Activated T-cell treated with anti-CD3 and anti-CD28 coated beads, Interleukin-2, amount 50 U/mL, for 48 hours (primary cell): ENCODE measurements at regions not wholly inside any gene's neighbourhood (a gene's known extent, or its start where the extent isn't known, plus 50 kb on each side); places are given as distances from the start of the nearest gene placed in this dataset.

ENCODE experiments used
- DNase-seq, 2 experiments: peaks; one replicate each; pipeline ENCODE4 v3.0.0-alpha.2; 2020

DNA sequence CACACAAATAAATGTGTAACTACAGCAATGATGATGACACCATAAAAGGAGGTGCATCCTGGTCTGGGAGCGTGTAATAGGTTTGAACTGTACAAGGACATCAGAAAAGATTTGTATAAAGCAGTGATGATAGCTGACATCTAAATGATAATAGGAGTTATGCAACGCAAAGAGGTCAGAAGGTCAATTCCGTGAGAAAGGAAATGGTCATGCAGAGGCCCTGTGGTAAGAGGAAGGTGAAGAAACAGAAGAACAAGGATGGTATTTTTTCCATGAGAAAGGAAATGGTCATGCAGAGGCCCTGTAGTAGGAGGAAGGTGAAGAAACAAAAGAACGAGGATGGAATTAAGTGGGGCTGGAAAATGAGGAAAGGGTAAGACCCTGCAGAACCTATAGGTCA, 106.7 kb upstream of the TMPO start:
- DNase-seq, result no peak

DNA sequence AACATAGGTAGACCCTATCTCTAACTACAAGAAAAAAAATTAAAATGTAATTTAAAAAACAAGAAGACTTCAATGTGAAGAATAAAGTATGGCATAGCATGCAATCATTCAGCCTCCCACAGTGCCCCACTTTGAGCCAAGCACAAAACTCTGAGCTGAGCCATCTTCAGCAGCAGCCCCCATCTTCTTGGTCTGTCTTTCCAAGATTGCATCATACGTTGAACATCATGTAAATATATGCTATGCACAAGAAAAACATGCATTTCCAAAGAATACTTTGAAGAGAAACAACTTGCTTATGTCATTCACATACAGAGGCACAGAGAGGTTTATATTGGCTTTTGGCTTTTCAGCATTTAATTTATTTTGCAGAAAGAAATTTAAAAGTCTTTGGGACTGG, 105.8 kb upstream of the TMPO start:
- DNase-seq, result no peak

DNA sequence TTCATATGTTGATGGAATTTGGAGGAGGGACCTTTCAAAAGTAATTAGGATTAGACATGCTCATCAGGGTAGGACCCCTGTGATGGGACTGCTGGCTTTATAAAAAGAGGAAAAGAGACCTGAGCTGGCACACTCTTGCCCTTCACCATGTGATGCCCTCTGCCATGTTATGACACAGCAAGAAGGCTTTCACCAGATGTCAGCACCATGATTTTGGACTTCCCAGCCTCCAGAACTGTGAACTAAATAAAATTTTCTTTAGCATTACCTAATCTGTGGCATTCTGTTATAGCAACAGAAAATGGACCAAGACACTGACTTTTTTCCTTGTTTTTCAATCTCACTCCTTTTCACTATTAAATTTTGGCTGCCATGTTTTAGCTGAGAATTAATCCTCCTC, 105.0 kb upstream of the TMPO start:
- DNase-seq, result no peak

DNA sequence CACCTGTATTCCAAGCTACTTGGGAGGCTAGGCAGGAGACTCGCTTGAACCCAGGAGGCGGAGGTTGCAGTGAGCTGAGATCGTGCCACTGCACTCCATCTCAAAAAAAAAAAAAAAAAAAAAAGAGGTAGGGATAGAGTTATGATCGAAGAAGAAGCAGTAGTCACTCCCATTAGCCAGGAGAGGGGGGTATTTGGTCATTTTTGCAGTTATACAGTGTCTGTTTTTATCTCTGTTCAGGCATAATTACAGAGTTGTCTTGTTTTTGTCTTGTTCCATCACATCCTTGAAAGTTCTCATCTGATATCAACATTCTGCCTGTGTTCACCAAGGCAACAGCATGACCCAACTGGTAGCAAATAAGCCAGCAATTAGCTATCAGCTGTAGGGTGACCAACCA, 98.5 kb upstream of the TMPO start:
- no peak for DNase-seq

DNA sequence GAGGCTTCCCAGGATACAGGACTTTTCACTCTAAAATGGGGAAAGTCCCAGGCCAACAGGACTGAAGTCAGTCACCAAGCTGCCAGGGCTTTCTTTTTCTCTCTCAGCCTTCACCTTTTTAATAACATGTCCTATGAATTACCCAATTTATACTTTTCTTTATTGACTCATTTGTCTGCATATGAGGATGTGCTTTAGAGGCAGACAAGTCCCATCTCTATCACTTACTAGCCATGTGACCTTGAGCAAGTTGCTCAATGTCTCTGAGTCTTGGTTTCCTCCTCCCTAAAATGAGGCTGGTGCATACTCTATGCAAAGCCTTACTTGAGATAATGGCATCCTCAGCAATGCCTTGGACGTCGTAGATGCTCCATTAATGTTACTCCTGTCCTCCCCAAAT, 98.1 kb upstream of the TMPO start:
- no peak for DNase-seq

DNA sequence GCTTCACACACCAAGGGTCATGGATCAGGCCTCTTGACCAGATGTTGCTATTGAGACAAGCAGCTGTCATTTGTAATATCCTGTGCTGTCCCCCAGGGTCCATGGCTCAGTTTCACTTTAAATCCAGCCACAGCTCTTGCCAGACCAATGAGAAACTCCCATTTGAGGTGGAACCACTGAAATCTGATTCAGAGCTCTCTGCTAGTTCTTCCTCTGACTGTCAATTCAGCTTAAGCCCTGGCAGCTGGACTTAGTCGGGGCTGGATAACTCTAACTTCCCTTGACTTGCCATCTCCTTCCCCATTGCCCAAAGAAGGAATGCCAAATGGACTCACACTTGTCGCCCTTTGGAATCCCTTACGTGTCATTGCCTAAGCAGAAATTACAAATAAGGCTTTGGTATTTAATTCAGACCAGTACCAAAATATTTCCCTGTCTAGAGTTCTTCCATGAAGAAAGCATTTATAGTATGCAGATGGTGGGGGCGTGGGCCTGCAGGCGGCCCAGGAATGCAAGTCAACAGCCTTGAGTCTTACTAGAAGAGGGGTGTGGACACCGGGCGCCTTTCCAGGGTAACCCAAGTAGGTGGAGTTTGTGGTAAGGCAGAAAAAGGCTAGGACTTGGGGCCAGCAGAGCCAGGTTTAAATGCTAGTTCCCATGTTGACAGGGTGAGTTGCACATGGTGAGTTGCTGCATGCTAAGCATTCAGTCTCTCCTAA, 96.9 kb upstream of the TMPO start:
- DNase-seq, result no peak

DNA sequence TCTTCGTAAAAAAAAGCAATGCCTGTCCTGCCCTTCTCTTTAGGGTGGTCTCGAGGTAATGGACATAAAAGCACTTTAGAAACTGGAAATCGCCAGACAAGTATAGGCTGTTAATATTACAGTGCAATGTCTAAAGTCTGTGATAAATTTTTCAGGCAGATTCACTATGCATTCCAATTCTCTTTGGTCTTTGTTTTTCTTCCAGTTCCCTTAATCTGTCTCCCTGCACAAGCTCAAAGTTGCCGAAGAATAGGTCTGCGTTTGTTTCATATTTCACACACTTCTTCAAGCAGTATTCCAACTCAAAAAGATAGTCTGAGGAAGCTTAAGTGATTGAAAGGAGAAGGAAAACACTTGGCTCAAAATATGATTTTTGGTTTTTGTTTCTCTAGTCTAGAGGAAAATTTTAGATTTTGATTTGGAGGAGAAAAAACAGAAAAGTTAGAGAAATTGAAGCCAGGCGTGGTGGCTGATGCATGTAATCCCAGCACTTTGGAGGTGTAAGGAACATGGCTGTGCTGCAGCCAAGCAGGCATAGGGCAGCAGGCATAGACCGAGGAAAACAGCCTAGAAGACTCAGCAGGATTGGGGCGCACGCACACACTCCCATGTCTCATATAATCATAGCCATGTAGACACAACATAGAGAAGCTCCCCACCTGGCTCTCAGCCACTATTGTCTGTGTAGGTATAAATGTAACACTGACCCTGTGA, 96.2 kb upstream of the TMPO start:
- DNase-seq, result no peak

DNA sequence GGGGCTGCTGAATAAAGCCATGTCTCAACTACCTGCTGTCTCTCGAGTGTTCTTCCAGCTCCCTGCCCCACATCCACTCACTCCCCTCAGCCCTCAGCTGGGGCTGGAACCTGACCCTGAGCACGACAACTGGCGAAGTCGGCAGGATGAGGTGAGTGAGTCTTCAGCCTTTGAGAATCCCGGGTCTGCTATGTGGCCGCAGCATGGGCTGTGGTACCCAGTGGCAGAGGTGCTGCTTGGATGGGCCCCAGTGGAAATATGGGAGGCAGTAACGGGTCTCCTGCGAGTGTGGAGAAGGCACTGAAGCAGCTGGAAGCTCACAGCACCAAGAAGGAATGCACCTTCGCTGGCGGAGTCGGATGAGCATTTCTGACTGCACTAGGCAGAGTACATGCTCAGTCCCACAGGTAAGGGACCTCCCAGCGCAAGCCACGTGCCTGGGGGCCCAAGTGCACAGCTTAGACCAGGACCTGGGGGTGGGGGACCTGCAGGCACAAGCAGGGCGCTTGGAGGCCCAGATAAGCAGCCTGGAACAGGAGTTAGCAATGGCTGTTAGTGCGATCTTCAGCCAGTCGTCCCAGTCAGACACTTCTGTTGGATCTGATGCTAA, 95.5 kb upstream of the TMPO start:
- no peak for DNase-seq

DNA sequence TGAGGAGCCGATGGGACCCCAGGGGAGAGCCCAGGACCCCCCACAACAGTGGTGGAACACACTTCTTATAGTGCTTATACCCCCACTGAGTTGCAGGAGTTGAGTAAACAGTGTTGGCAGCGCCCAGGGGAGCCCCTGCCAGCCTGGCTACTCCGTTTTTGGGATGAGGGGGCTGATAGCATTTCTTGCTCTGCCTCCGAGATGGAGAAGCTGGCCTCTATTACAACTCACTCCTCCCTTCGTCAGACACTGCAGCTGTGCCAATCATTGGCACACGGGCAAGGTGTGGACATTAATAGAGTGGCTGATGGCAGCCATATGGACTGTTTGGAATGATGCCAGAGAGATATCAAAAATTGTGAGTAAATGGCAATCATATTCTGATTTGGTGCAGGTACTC, 94.9 kb upstream of the TMPO start:
- DNase-seq, result no peak

DNA sequence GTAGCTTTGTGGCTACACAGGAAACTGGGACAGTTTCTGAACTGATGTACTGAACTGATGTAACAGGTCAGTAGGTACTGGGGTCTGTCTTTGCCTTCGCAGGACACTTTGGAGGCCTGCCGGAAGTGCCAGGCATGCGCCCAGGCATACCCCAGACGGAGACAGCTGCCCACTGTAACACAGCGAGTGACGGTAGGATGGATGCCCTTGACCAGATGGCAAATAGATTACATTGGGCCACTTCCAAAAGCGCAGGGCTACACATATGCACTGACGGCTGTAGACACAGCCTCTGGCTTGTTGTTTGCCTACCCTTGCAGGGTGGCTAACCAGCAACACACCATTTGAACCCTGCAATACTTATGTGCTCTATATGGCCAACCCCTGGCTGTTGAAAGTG, 94.1 kb upstream of the TMPO start:
- no peak for DNase-seq

DNA sequence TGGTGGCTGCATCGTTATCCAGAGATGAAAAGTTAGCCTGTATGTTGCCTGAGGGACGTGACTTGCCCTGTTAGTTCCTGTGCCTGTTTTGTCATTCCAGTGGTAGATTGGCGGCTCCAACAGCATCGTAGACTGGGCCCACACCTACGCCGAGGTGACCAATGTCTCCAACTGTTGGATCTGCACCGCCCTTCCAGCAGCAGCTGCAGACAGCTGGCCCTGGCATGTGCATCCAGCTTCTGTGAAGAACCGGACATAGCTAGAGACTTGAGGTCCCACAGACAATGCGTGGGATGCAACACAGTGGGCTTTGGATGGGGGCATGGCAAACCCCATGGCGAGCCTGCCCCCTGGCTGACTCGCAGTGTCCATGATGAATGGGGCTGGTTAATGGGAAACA, 93.0 kb upstream of the TMPO start:
- DNase-seq, result no peak

DNA sequence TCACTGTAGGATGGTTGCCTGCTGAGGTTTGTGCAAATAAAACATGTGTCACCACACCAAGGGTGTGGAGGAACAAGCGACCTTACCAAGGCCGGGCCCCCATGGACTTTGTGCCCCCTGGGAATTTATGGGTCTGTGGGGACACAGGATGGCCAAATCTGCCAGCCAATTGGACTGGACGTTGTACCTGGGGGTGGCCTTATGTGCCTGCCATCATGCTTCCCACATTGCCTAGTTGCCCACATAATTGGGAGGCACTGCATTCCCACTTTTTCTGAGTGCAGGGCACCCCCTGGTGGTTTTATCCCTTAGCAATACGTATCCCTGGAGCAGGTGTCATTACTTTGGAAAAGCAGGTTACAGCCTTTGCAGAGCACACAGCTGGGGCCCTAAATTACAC, 92.6 kb upstream of the TMPO start:
- DNase-seq, result no peak

DNA sequence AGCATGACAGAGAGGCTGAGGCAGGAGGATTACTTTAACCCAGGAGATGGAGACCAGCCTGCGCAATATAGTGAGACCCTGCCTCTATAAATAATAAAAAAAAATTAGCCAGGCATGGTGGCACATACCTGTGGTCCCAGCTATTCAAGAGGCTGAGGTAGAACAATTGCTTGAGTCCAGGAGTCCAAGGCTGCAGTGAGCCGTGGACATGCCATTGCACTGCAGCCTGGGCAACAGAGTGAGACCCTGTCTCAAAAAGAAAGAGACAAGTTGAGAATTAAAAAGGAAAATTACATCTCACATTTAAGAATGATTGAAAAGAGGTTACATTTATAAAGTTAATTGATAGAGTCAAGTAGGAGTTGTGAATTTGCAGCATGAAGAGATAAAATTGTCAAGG, 91.4 kb upstream of the TMPO start:
- DNase-seq, result no peak

DNA sequence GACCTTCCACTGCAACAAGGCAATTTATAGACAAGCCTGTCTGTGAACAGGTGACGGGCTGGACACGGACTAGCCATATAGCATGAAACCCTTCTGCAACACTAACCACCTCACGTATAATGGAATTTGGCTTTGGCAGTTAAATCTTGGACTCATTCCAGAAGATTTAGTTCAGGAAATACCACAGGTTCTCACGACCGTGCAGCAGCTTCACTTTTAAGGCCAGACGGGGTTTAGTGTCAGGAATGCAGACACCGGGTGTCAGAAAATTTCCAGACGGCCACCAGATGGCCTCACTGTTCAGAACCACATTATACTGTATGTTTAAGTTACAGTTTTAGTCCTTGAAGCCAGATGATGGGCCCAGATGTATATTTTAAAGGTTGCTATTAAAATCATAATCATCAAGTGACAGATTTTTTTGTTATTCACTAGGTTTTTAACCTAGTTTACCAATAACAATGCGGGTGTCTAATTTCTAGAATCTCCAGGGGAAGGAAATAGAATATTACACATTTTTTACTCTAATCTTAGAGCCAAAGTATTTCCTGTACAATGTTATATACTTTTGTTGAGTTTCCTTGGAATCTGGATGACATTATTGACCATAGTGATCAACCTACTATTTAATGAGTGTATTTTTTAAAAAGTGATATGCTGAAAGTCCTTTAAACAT, 90.5 kb upstream of the TMPO start:
- peak; percentile 66 to 68 for DNase-seq

DNA sequence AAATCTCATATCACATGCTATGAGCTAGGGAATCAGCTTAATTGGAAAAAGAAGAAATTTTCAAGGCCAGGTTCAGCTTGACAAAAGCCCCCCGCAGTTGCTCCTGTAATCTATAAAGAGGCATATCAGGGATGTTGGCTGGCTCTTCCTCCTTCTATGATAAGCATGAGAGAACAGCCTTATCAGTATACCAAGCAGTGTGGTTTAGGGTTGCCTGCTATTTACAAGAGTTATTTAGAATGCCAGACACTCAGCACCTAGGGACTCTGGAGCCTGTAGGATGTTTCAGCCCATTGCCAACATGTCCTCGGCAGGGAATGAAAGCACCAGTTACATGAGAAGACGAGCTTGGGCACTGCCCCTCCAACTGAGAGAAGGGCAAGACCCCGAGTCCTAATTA, 89.5 kb upstream of the TMPO start:
- no peak for DNase-seq

DNA sequence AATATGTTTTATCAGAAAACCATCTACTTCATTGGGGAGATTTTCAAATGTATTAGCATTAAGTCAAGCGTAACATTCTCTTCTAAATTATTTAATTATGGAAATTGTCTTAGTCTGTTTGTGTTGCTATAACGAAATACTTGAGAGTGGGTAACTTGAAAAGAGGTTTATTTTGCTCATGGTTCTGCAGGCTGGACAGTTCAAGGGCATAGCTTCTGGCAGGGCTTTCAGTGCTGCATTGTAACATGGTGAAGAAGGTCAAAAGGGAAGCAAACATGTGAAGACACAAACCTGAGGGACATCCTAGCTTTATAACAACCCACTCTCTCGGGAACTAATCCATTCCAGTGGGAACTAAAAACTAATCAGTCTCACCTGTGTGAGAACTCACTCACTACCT, 84.3 kb upstream of the TMPO start:
- no peak for DNase-seq

DNA sequence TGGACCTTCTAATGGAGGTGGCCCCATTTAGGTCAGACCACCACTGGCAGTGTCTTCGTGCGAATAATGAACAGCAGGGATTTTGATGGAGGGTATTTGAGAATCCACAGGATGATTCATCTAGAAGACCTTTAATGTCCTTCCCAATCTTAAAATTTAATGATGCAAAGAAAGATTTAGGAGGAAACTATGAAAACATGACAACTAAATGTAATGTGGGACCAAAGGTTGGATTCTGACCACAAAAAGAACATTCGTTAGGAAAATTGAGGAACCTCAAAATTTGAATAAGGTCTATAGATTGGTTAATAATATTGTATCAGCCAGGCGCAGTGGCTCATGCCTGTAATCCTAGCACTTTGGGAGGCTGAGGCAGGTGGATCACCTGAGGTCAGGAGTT, 78.2 kb upstream of the TMPO start:
- no peak for DNase-seq

DNA sequence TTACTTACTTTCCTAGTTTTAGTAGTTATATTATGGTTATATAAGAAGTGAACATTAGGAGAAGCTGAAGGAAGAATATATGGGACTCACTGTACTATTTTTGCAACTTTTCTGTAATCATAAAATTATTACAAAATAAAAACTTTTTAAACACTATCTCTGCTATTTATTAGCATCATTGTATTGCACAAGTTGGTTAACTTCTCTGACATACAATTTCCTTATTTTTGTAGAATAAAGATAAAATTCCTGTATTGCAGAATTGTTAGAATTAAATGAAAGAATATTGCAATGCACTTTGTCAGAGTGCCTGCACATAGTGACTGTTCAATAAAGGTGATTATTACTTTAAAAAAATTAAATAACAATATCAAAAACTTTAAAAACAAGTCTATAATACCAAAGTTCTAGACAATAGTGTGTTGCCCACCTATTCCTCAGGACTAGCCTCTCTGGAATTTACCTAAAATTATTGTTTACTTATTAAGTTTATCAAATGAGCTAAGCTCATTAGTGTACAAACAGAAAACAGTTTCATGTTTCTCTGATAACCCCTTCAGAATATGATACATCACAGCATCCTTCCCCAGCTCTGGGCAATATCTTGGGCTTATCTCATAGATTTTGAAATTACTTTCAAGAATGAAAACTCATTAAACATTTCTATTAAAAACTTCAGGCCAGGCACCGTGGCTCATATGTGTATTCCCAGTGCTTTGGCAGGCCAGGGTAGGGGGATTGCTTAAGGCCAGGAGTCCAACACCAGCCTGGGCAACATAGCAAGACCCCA, 77.4 kb upstream of the TMPO start:
- DNase-seq, result no peak

DNA sequence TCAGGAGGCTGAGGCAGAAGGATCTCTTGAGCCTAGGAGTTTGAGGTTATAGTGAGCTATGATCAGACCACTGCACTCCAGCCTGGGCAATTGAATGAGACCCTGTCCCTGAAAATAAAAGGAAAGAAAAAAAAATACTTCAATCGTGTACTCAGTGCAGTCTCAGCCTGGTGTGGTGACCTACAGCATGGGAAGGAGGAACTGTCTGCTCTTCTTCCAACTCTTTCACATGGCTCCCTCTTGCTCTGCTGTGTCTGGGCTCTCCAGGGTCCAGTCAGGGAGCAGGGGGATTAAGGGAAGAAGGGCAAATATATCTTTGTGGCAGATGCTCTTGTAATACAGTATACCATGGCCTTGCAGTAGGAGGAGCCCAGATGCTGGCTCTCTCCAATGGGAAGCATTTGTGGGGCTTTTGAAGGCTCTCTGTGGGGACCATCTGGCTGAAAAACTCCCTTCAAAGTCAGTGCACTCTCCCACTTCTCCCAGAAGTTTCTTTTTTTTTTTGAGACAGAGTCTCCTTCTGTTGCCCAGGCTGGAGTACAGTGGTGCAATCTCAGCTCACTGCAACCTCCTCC, 76.6 kb upstream of the TMPO start:
- no peak for DNase-seq

DNA sequence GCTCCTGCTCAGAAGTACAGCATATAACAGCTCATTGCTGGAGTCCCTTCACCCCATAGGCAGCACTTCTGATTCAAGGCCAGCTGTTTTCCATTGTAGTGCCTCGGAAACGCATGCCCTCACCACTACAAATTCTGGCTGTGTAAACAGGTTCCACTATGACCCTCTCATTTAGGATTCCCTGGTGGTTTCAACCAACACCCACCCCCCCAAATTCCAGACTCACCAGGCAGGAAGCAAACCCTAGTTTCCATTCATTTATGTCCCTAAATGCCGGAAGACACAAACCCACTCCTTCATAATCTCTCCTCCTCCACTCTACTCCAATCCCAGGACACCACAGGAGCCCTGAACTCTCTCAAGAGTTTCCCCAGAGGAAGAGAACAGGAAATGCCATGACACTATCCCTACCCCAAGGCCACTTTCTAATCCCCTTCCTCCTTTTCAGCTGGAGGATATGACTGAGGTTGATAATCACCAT, 75.9 kb upstream of the TMPO start:
- no peak for DNase-seq

DNA sequence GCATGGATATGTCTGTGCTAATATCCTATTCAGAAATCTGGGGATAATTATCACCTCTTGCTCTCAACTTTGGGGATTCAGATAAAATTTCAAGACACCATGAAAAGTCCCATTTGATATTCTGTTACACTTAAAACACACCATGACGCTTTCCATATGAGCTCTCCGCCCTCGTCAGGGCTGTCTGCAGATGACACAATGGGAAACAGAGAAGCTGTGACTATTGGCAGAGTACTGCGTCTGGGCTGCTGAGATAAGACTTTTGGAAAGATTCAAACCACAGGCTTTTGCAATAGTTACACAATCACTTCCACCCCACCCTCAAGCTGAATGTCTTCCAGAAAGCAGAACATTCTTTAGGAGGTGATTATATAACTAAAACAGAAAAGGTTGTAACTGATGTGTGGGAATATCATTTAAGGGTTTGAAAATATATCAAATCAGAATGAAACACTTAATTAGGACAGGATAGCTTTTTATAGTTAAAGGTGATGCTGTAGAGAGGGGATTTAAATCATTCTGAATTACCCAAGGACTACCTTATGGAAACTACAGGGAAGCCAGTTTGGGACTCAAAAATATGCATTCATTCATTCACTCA, 75.3 kb upstream of the TMPO start:
- DNase-seq, result no peak

DNA sequence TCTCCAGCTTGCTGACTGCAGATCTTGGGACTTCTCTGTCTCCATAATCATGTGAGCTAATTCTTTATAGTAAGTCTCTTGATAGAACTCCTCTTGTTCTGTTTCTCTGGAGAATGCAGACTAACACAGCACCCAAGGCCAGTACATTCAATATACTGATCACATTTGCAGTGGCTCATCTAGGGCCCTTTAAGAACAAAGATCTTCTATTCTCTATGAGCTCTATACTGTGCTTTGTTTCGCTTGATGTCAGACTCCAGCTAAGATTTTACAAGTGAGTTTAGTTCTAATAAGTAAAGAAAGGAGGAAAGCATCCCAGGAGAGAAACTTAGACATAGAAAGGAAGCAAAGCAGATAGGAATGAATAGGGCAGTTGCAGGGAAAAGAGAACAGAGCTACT, 69.3 kb upstream of the TMPO start:
- no peak for DNase-seq
